Natural killer cell treated with Interleukin-12 subunit alpha and Interleukin-12 subunit beta and Interleukin-15 and Interleukin-18, amount 100 ng/mL, for 72 hours (primary cell): ENCODE measurements at regions not wholly inside any gene's neighbourhood (a gene's known extent, or its start where the extent isn't known, plus 50 kb on each side); places are given as distances from the start of the nearest gene placed in this dataset.
"Not testable (repeated sequence)": the region's sequence is repeated elsewhere in the genome, so short reads cannot be mapped to it uniquely, and the experiment has no call there.

ENCODE experiments used
- ATAC-seq, 2 donors: fragments of 150-1000 bp; cut with Tn5 transposase in 1 of 2; sonication (Bioruptor Pico), chemical (Tn5 transposase) in 1 of 2; 2 replicates each; pipeline ENCODE4 v1.10.0; 2021
- DNase-seq: peaks from one replicate; pipeline ENCODE4 v3.0.0; 2022; ENCODE audit warnings: low spot score
- H3K27ac Mint-ChIP-seq, 2 donors: 1 replicate in 1 of 2; 2 replicates in 1 of 2; pipeline ENCODE4 v1.8.0; 2022; ENCODE audit warnings: mixed read lengths in 2 of 2, mild to moderate bottlenecking in 1 of 2, moderate library complexity in 1 of 2
- H3K27me3 Mint-ChIP-seq, 2 donors: 1 replicate in 1 of 2; 2 replicates in 1 of 2; pipeline ENCODE4 v1.8.0; 2022; ENCODE audit warnings: mixed read lengths in 2 of 2
- H3K36me3 Mint-ChIP-seq: one replicate; pipeline ENCODE4 v1.8.0; 2022; ENCODE audit warnings: mixed read lengths
- H3K4me1 Mint-ChIP-seq, 2 donors: 1 replicate in 1 of 2; 2 replicates in 1 of 2; pipeline ENCODE4 v1.8.0; 2022; ENCODE audit warnings: low read depth in 2 of 2, mixed read lengths in 2 of 2, mild to moderate bottlenecking in 1 of 2
- H3K4me3 Mint-ChIP-seq: one replicate; pipeline ENCODE4 v1.8.0; 2022; ENCODE audit warnings: mixed read lengths
- H3K9me3 Mint-ChIP-seq: 2 replicates; pipeline ENCODE4 v1.8.0; 2022; ENCODE audit warnings: mixed read lengths

DNA sequence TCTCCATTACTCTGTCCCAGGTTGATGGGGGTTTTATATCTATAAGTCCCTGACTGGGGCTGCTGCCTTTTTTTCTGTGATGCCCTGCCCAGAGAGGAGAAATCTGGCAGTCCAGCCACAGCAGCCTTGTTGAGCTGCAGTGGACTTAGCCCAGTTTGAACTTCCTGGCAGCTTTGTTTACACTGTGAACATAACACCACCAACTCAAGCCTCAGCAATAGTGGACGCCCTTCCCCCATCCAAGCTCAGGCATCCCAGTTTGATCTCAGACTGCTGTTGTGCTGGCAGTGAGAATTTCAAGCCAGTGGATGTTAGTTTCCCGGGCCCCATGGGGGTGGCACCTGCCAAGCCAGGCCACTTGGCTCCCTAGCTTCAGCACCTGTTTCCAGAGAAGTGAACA, 298.5 kb upstream of the KDM5D start:
- no peaks in the 10 kb centered on the region for H3K27me3 Mint-ChIP-seq
- no peak overlapping the region for H3K27ac Mint-ChIP-seq
- H3K9me3 Mint-ChIP-seq: no peaks in the 10 kb centered on the region
- H3K36me3 Mint-ChIP-seq: no peaks in the 10 kb centered on the region
- no peaks in the 10 kb centered on the region for H3K4me1 Mint-ChIP-seq
- no peak overlapping the region for H3K4me3 Mint-ChIP-seq
- ATAC-seq: no peak
- no peak for DNase-seq

DNA sequence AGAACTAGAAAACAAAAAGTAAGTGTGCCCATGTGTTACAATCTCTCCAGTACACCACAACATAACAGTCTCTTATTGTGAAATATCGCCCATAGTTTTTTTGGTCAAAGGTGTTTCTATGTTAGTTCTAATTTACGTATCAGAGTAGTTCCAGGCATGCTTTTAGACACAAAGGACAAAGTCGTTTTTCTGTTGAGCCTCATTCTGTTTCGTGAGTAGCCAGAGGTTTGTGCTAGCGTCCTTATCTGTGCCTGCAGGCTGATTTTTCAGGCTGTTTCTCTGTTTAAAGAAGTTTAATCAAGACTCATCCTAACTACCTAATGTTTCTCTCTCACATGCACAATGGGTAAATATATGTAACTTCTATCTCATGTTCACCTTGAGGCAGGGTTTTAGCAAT, 281.1 kb upstream of the KDM5D start:
- Mint-ChIP-seq H3K9me3 (no peaks in the 10 kb centered on the region), H3K4me1 (no peaks in the 10 kb centered on the region), H3K27me3 (no peaks in the 10 kb centered on the region), H3K36me3 (no peaks in the 10 kb centered on the region), H3K4me3 (no peak overlapping the region), H3K27ac (no peak overlapping the region)
- no peak for DNase-seq
- ATAC-seq: no peak

DNA sequence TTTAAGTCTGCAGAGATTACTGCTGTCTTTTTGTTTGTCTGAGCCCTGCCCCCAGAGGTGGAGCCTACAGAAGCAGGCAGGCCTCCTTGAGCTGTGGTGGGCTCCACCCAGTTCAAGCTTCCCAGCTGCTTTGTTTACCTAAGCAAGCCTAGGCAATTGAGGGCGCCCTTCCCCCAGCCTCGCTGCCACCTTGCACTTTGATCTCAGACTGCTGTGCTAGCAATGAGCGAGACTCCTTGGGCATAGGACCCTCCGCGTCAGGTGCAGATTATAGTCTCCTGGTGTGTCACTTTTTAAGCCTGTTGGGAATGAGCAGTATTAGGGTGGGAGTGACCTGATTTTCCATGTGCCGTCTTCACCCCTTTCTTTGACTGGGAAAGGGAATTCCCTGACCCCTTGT, 248.9 kb upstream of the KDM5D start:
- H3K4me3 Mint-ChIP-seq, H3K4me1 Mint-ChIP-seq, H3K27me3 Mint-ChIP-seq, H3K27ac Mint-ChIP-seq, ATAC-seq, DNase-seq, H3K36me3 Mint-ChIP-seq, H3K9me3 Mint-ChIP-seq: not testable (repeated sequence)

DNA sequence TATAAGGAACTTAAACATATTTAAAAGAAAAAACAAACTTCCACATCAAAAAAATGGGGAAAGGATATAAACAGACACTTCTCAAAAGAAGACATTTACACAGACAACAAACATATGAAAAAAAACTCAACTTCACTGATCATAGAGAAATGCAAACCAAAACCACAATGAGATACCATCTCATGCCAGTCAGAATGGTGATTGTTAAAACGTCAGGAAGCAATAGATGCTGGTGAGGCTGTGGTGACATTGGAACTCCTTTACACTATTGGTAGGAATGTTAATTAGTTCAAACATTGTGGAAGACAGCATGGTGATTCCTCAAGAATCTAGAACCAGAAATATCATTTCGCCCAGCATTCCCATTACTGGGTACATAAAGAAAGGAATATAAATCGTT, 228.5 kb upstream of the KDM5D start:
- H3K27me3 Mint-ChIP-seq: no peaks in the 10 kb centered on the region
- ATAC-seq (no peak), DNase-seq (no peak)
- H3K27ac Mint-ChIP-seq: no peak overlapping the region
- no peaks in the 10 kb centered on the region for H3K36me3 Mint-ChIP-seq
- no peak overlapping the region for H3K4me3 Mint-ChIP-seq
- H3K9me3 Mint-ChIP-seq: no peaks in the 10 kb centered on the region
- H3K4me1 Mint-ChIP-seq: no peaks in the 10 kb centered on the region

DNA sequence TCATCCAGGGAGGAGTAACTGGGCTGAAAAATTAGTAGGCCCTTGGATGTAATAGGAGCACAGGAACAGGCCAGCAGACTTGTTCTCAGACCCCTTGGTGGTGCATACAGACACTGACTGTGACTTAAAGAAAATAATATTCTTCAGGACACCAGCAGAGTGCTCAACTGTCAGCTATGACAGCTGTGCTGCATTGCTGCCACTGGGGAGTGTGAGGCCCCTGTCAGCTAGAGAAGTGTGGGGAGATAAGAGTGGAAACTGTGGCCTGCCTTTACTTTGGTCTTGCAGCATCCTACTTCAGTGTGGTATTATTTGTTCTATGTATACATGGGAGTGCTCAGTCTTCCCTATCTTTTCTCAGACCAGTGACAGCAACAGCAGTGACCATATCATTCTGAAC, 203.2 kb upstream of the KDM5D start:
- H3K4me3 Mint-ChIP-seq: no peak overlapping the region
- H3K9me3 Mint-ChIP-seq: no peaks in the 10 kb centered on the region
- no peak overlapping the region for H3K27ac Mint-ChIP-seq
- no peaks in the 10 kb centered on the region for H3K36me3 Mint-ChIP-seq
- no peaks in the 10 kb centered on the region for H3K4me1 Mint-ChIP-seq
- H3K27me3 Mint-ChIP-seq: no peaks in the 10 kb centered on the region
- no peak for ATAC-seq
- no peak for DNase-seq

DNA sequence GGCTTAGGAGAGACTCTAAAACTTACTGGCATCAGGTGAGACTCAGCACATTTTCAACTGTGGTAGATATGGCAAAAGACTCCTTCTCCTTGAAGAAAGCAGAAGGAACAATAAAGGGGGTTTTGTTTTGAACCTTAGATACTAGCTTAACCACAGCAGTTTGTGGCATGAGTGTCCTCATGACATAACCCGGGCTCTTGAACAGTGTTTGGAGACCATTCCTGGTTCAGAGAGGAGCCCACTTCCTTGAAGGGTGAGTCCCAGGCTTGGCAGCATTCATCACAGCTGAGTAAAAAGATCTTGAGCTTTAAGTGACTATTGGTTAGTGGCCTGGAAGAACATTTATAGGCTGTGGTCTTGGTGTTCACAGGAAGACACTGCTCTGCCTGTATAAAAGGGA, 154.5 kb upstream of the KDM5D start:
- H3K4me1 Mint-ChIP-seq: no peaks in the 10 kb centered on the region
- no peak overlapping the region for H3K27ac Mint-ChIP-seq
- peaks cover 6% of the 10 kb centered on the region for H3K36me3 Mint-ChIP-seq
- no peaks in the 10 kb centered on the region for H3K27me3 Mint-ChIP-seq
- no peak overlapping the region for H3K4me3 Mint-ChIP-seq
- ATAC-seq (no peak), DNase-seq (no peak)
- no peaks in the 10 kb centered on the region for H3K9me3 Mint-ChIP-seq

DNA sequence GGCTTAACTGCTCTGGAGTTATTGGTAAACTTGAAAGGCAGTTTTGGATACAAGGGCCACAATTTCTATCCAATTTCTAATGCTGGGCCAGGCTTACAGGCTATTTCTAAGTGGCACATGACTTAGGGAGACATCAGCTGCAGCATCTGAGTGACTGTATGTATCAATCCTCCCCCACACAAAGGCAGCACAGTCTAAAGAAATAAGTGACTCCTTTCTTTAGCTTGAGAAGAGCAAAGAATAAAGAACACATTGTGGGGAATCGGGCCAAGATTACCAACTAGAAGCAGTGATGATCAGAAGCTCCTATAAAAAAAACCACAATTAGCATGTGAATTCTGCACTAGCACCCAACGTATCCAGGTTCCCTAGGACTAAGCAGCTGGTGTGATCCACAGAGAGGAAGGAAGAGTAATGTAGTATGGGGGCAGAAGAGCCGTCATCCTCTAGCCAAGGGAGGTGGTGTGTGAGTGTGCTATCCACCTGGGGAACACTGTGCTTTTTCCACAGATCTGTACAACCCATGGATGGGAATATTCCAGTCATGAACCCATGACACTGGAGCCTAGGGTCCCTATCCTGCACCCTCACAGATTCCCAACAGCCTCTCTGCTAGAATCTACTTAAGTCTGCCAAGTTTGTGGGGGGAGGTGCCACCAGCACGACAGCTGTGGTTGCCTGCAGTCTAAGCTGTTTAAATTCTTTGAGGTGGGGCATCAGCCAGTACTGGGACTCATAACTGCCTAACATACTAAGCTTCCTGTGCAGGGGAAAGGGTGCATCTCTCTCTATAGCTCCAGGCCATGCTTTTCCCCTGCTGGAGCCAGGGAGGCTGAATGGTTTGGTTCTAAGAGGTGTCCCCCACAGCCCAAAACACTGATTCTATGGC, 147.8 kb upstream of the KDM5D start:
- H3K36me3 Mint-ChIP-seq: peaks cover 5% of the 10 kb centered on the region
- ATAC-seq: no peak
- no peaks in the 10 kb centered on the region for H3K4me1 Mint-ChIP-seq

DNA sequence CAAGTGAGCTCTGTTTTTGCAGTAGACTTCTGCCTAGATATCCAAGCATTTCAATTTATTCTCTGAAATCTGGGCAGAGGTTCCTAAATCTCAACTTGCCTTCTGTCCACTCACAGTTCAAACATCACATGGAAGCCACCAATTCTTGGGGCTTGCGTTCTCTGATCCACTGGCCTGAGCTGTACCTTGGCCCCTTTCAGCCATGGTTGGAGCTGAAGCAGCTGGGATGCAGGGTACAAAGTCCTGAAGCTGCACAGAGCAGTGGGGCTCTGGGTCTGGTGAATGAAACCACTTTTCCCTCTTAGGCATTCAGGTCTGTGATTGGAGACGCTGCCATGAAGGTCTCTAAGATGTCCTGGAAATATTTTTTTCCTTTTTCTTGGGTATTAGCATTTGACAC, 137.6 kb upstream of the KDM5D start:
- H3K36me3 Mint-ChIP-seq: no peaks in the 10 kb centered on the region
- no peaks in the 10 kb centered on the region for H3K27me3 Mint-ChIP-seq
- H3K27ac Mint-ChIP-seq: no peak overlapping the region
- DNase-seq: no peak
- no peak for ATAC-seq
- H3K4me3 Mint-ChIP-seq: no peak overlapping the region
- H3K9me3 Mint-ChIP-seq: no peaks in the 10 kb centered on the region
- no peaks in the 10 kb centered on the region for H3K4me1 Mint-ChIP-seq

More for the DNA sequence above, 147.8 kb upstream of the KDM5D start:
- no peaks in the 10 kb centered on the region for H3K9me3 Mint-ChIP-seq
- no peak for DNase-seq
- no peak overlapping the region for H3K4me3 Mint-ChIP-seq
- no peaks in the 10 kb centered on the region for H3K27me3 Mint-ChIP-seq
- no peak overlapping the region for H3K27ac Mint-ChIP-seq

DNA sequence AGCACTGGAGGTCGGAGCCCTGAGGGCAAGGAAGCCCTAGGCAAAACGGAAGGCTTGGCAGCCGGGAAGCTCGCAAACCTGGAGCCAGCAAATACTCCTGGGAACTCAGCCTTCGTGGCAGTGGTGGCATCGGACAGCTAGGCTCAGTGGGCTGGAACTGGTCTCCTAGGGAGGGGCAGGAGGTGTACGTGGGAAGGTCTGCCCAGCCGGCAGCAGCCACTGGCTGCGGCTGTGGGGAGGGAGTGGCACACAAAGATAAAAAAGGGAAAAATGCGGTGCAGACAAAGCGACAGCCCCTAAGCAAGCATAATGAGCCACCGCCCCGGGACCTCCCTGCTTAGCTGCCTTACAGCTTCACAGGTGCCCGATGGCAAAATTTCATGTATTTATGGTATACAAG, 125.2 kb upstream of the KDM5D start:
- DNase-seq: no peak
- no peaks in the 10 kb centered on the region for H3K27me3 Mint-ChIP-seq

DNA sequence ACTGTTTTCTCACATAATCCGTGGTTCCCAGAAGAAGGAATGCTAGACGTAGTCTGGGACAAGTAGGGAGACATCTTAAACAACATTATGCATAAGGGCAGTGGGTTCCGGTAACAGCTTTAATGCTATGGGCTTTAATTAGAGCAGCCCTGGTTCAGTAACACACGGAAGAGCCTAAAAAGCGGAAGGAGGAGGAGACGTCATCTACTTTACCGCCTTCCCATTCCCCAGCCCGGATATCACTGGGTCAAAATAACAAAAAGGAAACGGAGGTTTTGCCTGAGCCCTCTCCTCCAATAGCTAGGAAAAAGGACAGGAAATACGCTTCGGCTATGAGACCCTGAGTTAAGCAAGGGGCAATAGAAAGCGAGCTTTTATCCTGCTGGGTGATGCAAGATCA, 124.8 kb upstream of the KDM5D start:
- Mint-ChIP-seq H3K27ac (no peak overlapping the region), H3K4me1 (no peaks in the 10 kb centered on the region), H3K27me3 (no peaks in the 10 kb centered on the region), H3K4me3 (no peak overlapping the region), H3K9me3 (no peaks in the 10 kb centered on the region), H3K36me3 (no peaks in the 10 kb centered on the region)
- ATAC-seq (no peak), DNase-seq (no peak)

More for the DNA sequence above, 125.2 kb upstream of the KDM5D start:
- H3K9me3 Mint-ChIP-seq: no peaks in the 10 kb centered on the region
- ATAC-seq: no peak
- no peak overlapping the region for H3K27ac Mint-ChIP-seq
- no peaks in the 10 kb centered on the region for H3K36me3 Mint-ChIP-seq
- no peaks in the 10 kb centered on the region for H3K4me1 Mint-ChIP-seq
- no peak overlapping the region for H3K4me3 Mint-ChIP-seq

DNA sequence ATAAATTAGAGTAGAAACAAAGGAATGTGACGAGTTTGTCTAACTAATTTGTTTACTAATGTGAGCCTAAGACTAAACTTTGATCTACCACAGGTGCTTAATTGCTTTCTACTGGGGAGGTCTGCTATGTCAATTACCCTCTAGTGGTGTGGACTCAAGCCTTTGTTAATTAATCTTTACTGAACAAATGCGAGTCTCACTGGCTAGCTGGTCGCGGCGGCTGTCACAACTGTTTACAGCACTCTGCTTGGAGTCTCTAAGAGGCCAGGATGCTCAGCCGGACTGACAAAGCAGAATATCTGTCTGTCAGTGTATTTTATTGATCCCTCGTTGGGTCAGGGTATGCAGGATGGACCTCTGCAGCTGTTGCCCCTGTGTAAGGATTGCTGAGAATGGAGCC, 124.1 kb upstream of the KDM5D start:
- Mint-ChIP-seq H3K9me3 (no peaks in the 10 kb centered on the region), H3K36me3 (no peaks in the 10 kb centered on the region), H3K27ac (no peak overlapping the region), H3K27me3 (no peaks in the 10 kb centered on the region), H3K4me3 (no peak overlapping the region), H3K4me1 (no peaks in the 10 kb centered on the region)
- no peak for DNase-seq
- ATAC-seq: no peak

DNA sequence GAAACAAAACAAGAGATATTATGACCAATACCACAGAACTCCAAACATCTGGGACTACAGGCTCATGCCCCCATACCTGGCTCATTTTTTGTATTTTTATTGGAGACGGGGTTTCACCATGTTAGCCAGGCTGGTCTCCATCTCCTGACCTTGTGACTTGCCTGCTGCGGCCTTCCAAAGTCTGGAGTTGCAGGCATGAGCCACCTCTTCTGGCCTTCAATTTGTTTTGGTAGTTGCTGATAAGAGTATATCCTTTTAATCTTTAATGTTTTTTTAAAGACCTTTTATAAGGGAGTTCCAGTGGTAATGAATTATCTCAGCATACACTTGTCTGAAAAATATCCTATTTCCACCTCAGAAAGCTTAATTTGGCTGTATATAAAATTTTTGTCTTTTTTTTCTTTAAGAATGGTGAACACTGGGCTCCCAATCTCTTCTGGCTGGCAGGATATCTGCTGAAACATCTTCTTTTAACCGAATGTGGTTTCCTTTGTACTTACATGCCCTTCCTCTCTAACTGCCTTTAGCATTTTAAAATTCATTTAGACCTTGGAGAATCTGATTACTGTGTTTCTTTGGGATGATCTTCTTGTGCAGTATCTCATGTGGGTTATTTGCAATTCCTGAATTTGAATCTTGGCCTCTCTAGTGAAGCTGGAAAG, 112.1 kb upstream of the KDM5D start:
- DNase-seq (no peak), ATAC-seq (no peak)
- H3K4me3 Mint-ChIP-seq: no peak overlapping the region
- no peaks in the 10 kb centered on the region for H3K27me3 Mint-ChIP-seq
- no peak overlapping the region for H3K27ac Mint-ChIP-seq
- peaks cover 5% of the 10 kb centered on the region for H3K36me3 Mint-ChIP-seq
- peaks cover 0 to 4% of the 10 kb centered on the region in 2 donors for H3K4me1 Mint-ChIP-seq
- no peaks in the 10 kb centered on the region for H3K9me3 Mint-ChIP-seq

DNA sequence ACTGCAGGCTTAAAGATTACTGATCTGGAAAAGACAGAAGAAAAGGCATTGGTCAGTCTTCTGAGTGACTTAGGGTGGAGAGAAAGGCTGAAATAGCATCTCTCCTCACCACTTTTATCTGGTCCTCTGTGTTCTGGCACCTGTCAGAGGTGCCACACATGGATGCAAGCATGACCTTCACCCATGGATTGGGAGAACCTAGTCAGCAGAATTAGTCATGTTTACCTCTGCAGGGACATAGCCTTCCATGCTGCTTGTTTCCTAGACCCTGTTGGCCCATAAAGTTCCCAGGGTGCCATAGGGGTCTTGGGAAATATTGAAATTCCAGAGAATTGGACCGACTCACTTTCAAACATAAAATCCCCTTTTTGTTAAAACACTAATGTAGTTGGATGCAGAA, 98.4 kb upstream of the KDM5D start:
- DNase-seq (no peak), ATAC-seq (no peak)
- H3K9me3 Mint-ChIP-seq: no peaks in the 10 kb centered on the region
- no peaks in the 10 kb centered on the region for H3K27me3 Mint-ChIP-seq
- no peaks in the 10 kb centered on the region for H3K4me1 Mint-ChIP-seq
- H3K27ac Mint-ChIP-seq: no peak overlapping the region
- no peaks in the 10 kb centered on the region for H3K36me3 Mint-ChIP-seq
- no peak overlapping the region for H3K4me3 Mint-ChIP-seq

DNA sequence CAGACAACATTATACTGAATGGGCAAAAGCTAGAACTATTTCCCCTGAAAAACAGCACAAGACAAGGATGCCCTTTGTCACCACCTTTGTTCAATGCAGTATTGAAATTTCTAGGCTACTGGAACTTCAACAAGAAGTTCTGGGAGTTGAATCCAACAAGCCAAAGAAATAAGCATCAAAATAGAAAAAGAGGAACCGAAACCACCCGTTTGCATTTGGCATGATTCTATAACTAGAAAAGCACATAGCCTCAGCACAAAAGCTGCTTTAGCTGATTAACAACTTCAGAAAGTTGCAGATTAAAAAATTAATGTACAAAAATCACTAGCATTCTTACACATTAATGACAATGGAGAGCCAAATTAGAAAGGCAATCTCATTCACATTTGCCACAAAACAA, 79.6 kb upstream of the KDM5D start:
- H3K27ac Mint-ChIP-seq: no peak overlapping the region
- H3K4me3 Mint-ChIP-seq: no peak overlapping the region
- ATAC-seq (no peak), DNase-seq (no peak)
- H3K27me3 Mint-ChIP-seq: peaks cover 0 to 7% of the 10 kb centered on the region in 2 donors
- no peaks in the 10 kb centered on the region for H3K4me1 Mint-ChIP-seq
- H3K36me3 Mint-ChIP-seq: no peaks in the 10 kb centered on the region
- no peaks in the 10 kb centered on the region for H3K9me3 Mint-ChIP-seq
